Activated naive CD8-positive, alpha-beta T cell treated with anti-CD3 and anti-CD28 coated beads for 36 hours (primary cell): ENCODE measurements at regions not wholly inside any gene's neighbourhood (a gene's known extent, or its start where the extent isn't known, plus 50 kb on each side); places are given as distances from the start of the nearest gene placed in this dataset.

ENCODE experiments used
- DNase-seq: peaks from one replicate; pipeline ENCODE4 v3.0.0; 2021
- H3K27ac Mint-ChIP-seq: one replicate; pipeline ENCODE4 v1.8.0; 2022; ENCODE audit warnings: mild to moderate bottlenecking, moderate library complexity, mixed read lengths
- H3K27me3 Mint-ChIP-seq: one replicate; pipeline ENCODE4 v1.8.0; 2022; ENCODE audit warnings: mild to moderate bottlenecking, mixed read lengths
- H3K36me3 Mint-ChIP-seq: one replicate; pipeline ENCODE4 v1.8.0; 2021; ENCODE audit warnings: mild to moderate bottlenecking, mixed read lengths
- H3K4me1 Mint-ChIP-seq: one replicate; pipeline ENCODE4 v1.8.0; 2021; ENCODE audit warnings: mixed read lengths
- H3K4me3 Mint-ChIP-seq: one replicate; pipeline ENCODE4 v1.8.0; 2022; ENCODE audit warnings: mild to moderate bottlenecking, moderate library complexity, mixed read lengths
- H3K9me3 Mint-ChIP-seq: one replicate; pipeline ENCODE4 v1.8.0; 2022; ENCODE audit warnings: mixed read lengths

DNA sequence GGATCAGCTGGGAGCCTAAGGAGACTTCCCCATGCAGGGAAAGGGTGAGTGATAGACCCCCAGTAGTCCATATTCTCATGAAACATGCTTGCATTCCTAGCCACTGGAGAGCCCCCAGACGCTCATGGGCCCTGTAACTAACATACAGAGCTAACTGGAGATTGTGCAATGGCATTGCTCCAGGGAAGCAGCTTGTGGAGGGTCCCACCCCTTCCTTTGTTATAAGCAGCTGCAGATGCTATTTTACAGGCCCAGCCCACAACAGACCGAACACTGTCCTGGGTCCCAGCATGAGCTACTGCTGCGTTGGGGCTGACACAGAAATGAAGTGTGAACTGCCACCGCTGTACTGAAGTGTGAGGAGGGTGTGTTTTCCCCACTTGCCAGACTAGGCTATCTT is 1465.7 kb upstream of the DIAPH2 start:
- Mint-ChIP-seq H3K4me1 (no peaks in the 10 kb centered on the region), H3K36me3 (no peaks in the 10 kb centered on the region), H3K9me3 (no peaks in the 10 kb centered on the region), H3K27ac (no peak overlapping the region), H3K27me3 (no peaks in the 10 kb centered on the region), H3K4me3 (no peak overlapping the region)
- no peak for DNase-seq

DNA sequence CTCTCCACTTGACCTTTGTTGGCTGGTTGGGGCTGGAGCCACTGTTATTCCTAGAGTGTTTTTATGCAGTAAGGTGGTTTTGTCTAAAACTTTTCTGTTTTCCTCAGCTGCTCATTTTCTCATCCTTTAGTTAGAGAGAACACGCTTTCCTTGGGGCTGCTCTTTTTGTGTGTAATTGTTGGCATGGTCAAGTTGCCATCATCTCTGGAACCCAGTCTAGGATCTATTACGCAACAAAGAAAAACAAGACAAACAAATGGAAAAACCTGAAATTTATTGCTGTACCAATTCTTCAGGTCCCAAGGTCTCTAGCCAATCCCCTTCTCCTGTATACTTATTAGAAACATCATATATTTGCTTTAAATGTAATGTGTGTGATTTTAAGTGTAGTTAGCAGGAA is 1436.3 kb upstream of the DIAPH2 start:
- Mint-ChIP-seq H3K9me3 (peaks cover 4% of the 10 kb centered on the region), H3K4me3 (no peak overlapping the region), H3K36me3 (no peaks in the 10 kb centered on the region), H3K4me1 (no peaks in the 10 kb centered on the region), H3K27ac (no peak overlapping the region), H3K27me3 (no peaks in the 10 kb centered on the region)
- DNase-seq, result no peak

DNA sequence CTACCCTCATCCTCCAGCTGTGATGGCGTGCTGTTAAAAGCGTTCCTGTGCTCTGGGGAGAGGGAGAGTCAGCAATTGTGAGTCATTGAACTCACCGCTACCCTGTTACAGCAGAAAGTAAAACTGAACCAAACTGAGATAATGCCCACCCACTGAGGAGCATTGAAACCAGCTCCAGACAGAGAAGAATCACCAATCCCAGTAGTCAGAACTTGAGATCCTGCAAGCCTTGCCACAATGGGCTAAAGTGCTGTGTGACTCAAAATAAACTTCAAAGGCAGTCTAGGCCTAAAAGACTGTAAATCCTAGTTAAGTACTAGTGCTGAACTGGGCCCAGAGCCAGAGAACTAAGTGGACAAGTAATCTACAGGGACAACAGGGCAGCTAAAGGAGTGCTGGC is 1394.2 kb upstream of the DIAPH2 start:
- Mint-ChIP-seq H3K4me1 (no peaks in the 10 kb centered on the region), H3K27ac (no peak overlapping the region), H3K4me3 (no peak overlapping the region), H3K27me3 (no peaks in the 10 kb centered on the region), H3K36me3 (no peaks in the 10 kb centered on the region), H3K9me3 (no peaks in the 10 kb centered on the region)
- DNase-seq, result no peak

DNA sequence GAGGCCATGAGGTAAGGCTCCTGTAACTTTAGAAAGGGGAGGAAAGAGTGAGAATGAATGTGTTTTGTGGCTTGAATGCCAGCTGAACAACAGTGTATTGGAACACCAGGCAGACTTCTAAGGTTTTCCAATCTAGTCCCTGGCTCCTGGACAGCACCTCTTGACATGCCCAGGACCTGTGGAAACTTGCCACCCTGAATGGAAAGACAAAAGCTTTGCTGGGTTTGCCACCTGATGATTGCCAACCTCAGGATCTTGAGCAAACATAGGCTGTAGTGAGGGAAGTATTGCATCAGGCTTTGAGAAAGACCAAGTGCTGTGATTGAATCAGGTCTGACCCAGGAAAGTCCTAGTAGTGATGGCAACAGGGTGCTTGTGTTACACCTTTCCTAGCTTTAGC is 1393.1 kb upstream of the DIAPH2 start:
- H3K36me3 Mint-ChIP-seq, result no peaks in the 10 kb centered on the region
- H3K9me3 Mint-ChIP-seq, result peaks cover 2% of the 10 kb centered on the region
- H3K27ac Mint-ChIP-seq, result no peak overlapping the region
- DNase-seq, result no peak
- H3K27me3 Mint-ChIP-seq, result no peaks in the 10 kb centered on the region
- no peak overlapping the region for H3K4me3 Mint-ChIP-seq
- H3K4me1 Mint-ChIP-seq, result no peaks in the 10 kb centered on the region

DNA sequence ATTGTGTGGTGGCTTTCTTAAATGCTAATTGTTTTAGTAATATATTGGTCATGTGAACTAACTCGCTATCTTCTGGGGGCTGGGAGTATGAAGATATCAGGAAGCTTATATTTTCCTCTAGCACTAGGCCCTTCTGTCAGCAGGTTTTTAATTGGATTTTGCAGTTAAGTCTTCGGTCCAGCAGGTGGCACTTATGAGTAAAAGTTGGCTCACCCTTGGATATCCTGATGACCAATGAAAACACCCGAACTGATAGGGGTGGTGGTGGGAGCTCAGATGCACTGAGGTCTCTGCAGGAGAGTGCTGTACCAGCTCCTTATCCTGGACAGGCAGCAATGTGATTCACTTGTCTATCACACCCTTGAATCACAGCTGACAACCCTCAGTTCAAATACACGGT is 1365.8 kb upstream of the DIAPH2 start:
- Mint-ChIP-seq H3K27me3 (no peaks in the 10 kb centered on the region), H3K9me3 (peaks cover 2% of the 10 kb centered on the region), H3K4me1 (no peaks in the 10 kb centered on the region), H3K27ac (no peak overlapping the region), H3K36me3 (no peaks in the 10 kb centered on the region), H3K4me3 (no peak overlapping the region)
- DNase-seq, result no peak

DNA sequence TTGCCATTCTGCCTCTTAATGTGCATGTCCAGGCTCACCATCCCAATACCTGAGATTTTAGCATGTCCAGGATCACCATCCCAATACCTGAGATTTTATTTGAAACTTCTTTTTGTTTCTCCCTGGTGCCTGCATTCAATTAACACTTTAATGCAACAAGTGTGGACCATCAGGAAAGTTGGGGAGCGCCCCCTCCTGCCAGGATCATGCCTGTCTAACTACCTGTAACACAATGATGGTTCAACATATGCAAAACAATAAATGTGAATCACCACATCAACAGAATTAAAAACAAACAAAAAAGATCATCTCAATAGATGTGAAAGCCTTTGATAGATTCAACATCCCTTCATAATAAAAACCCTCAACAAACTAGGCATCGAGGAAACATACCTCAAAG is 1359.5 kb upstream of the DIAPH2 start:
- H3K27ac Mint-ChIP-seq, result no peak overlapping the region
- H3K4me3 Mint-ChIP-seq, result no peak overlapping the region
- DNase-seq, result no peak
- peaks cover 2% of the 10 kb centered on the region for H3K9me3 Mint-ChIP-seq
- H3K4me1 Mint-ChIP-seq, result no peaks in the 10 kb centered on the region
- H3K36me3 Mint-ChIP-seq, result no peaks in the 10 kb centered on the region
- no peaks in the 10 kb centered on the region for H3K27me3 Mint-ChIP-seq

DNA sequence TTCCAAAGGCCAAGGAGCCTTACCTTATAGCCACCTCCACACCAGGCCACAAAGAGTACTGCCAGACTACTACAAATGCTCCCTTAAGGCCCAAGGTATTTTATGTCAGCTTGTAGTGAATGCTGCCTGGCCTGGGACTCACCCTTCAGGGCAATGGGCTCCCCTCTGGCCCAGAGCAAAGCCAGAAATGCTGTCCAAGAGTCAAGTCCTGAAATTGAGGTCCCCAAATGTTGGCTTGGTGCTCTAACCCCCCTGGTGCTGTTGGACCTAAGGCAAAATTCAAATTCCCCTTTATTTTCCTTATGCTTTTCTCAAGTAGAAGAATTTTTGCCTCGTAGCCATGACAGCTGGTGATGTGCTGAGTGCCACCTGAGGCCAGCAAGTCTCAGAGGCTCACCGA is 1354.3 kb upstream of the DIAPH2 start:
- no peak overlapping the region for H3K27ac Mint-ChIP-seq
- no peaks in the 10 kb centered on the region for H3K27me3 Mint-ChIP-seq
- no peak overlapping the region for H3K4me3 Mint-ChIP-seq
- no peaks in the 10 kb centered on the region for H3K9me3 Mint-ChIP-seq
- DNase-seq, result no peak
- no peaks in the 10 kb centered on the region for H3K36me3 Mint-ChIP-seq
- H3K4me1 Mint-ChIP-seq, result no peaks in the 10 kb centered on the region

DNA sequence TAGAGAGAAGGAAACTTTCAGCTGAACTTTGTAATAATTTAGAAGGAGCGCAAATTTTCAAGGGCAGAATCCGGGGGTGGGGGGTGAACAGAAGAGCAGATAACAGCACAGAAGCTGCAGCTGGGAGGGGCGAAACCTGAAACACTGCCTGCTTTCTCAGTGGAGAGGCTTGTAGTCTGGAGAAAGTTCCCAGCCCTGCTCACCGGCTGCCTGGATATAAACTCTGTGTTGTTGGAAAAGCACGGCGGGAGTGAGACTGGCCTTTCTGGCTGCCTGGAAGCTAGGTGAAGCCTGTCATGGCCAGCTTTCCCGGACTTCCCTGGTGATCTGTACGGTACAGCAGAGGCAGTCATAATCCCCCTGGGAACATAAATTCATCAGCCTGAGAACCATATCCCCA is 1352.1 kb upstream of the DIAPH2 start:
- no peak overlapping the region for H3K4me3 Mint-ChIP-seq

DNA sequence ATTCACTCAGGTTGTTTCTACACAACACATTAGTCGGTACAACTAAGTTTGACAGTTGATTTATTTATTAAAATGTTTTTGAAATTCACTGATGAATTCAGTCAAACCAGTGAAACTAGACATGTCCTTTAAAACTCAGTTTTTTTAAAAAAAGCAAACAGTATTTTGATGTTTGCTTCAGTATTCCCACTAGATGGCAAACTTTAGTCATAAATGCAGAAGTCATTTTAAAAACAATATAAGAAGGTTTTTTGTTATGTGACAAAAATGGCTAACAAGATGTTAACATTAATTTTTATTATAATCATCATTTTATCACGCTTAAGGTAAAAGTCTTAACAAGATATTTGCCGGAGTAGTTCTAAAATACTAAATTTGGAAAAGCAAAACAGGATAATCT is 1337.8 kb upstream of the DIAPH2 start:
- DNase-seq, result no peak
- Mint-ChIP-seq H3K36me3 (no peaks in the 10 kb centered on the region), H3K4me3 (no peak overlapping the region), H3K4me1 (no peaks in the 10 kb centered on the region), H3K27ac (no peak overlapping the region), H3K9me3 (no peaks in the 10 kb centered on the region), H3K27me3 (no peaks in the 10 kb centered on the region)

More for the DNA sequence above, 1352.1 kb upstream of the DIAPH2 start:
- DNase-seq, result no peak
- no peaks in the 10 kb centered on the region for H3K9me3 Mint-ChIP-seq
- no peaks in the 10 kb centered on the region for H3K4me1 Mint-ChIP-seq
- H3K36me3 Mint-ChIP-seq, result no peaks in the 10 kb centered on the region
- H3K27ac Mint-ChIP-seq, result no peak overlapping the region
- no peaks in the 10 kb centered on the region for H3K27me3 Mint-ChIP-seq

DNA sequence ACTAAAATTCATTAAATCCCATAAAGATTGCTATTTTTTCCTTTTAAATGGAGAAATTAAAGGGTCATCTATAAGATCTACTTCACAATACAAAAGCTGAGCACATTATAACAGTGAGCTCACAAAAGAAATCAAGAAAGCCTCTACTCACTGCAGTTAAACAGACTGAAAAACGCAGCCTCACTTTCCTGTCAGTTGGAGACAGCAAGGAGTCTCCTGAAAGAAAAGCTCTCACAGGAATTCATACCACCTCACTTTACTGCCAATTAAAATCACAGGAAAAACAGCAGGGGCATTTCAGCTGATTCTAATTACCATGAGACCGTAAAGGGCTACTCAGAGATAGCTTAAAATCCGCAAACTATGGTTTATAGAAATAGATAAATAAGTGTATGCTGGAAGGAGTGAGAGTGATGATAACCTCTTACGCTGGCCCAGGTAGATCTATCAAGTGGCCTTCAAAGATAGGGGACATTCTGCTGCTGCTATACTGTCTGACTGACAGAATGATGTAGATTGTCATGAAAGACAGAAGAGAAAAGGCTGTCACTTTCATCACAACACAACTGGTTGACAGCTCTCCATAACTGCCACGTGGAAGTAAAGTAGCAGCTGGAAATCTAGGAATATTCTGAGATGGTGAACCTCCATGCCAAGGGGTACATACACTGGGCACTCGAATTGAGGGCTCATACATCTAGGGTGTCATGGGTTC is 1333.7 kb upstream of the DIAPH2 start:
- no peaks in the 10 kb centered on the region for H3K27me3 Mint-ChIP-seq
- no peak overlapping the region for H3K4me3 Mint-ChIP-seq
- no peak overlapping the region for H3K27ac Mint-ChIP-seq
- H3K9me3 Mint-ChIP-seq, result no peaks in the 10 kb centered on the region
- no peaks in the 10 kb centered on the region for H3K4me1 Mint-ChIP-seq
- DNase-seq, result no peak
- H3K36me3 Mint-ChIP-seq, result no peaks in the 10 kb centered on the region

DNA sequence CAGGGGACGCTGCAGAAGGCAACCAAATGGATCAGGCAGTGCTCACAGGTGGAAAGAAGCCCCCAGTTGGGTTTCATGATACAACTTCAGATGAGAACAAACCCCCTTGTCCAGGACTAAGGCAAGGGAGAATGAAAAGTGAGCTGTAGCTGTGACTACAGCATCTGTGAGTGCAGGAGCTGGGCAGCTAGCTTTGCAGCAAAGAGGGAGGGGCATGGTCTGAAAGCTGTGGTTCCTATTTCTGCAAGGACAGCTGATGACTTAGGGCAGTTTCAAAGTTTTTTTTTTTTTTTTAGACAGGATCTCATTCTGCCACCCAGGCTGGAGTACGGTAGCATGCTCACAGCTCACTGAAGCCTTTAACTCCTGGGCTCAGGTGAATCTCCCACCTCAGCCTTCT is 1317.4 kb upstream of the DIAPH2 start:
- no peaks in the 10 kb centered on the region for H3K4me1 Mint-ChIP-seq
- H3K27ac Mint-ChIP-seq, result no peak overlapping the region
- H3K36me3 Mint-ChIP-seq, result no peaks in the 10 kb centered on the region
- no peaks in the 10 kb centered on the region for H3K9me3 Mint-ChIP-seq
- H3K4me3 Mint-ChIP-seq, result no peak overlapping the region
- H3K27me3 Mint-ChIP-seq, result no peaks in the 10 kb centered on the region
- DNase-seq, result no peak

DNA sequence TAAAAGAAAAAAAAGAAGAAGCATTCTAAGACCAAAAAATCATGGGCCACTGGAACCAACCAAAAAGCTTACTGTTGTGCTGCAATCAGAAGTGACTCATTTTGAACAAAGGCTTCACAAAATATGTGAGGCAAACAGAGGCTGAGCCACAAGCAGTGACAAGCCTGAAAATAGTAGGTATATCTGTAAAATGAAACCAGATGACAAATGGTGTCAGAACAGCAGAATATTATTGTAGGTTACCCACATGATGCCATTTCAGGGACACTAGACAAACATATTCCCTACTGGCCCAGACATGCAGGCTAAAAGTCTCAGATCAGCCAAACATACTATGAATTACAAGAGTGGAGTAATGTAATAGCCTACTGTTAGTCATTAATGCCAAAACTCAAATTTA is 1301.8 kb upstream of the DIAPH2 start:
- Mint-ChIP-seq H3K9me3 (peaks cover 2% of the 10 kb centered on the region), H3K4me1 (no peaks in the 10 kb centered on the region)

DNA sequence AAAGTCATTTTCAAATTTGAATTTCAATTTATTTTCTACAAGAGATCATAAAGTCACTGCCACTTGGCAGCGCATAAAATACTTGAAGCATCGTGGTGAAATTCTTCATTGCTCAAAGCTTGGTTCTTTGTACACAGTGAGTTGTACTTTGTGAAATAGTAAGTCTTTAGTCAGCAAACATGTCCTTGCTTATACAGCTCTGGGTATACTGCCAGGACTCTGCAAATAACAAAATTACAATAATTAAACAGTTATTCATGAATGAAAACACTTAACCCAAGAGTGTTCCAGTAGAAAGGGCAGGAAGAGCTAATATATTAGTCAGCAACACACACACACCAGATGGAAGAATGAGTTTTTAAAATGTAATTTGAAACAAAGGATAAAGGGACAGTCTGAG is 1300.9 kb upstream of the DIAPH2 start:
- H3K36me3 Mint-ChIP-seq, result no peaks in the 10 kb centered on the region
- no peak for DNase-seq
- no peak overlapping the region for H3K27ac Mint-ChIP-seq
- H3K27me3 Mint-ChIP-seq, result no peaks in the 10 kb centered on the region
- no peaks in the 10 kb centered on the region for H3K4me1 Mint-ChIP-seq
- H3K9me3 Mint-ChIP-seq, result peaks cover 2% of the 10 kb centered on the region
- H3K4me3 Mint-ChIP-seq, result no peak overlapping the region

More for the DNA sequence above, 1301.8 kb upstream of the DIAPH2 start:
- DNase-seq, result no peak
- no peaks in the 10 kb centered on the region for H3K36me3 Mint-ChIP-seq
- no peak overlapping the region for H3K27ac Mint-ChIP-seq
- no peaks in the 10 kb centered on the region for H3K27me3 Mint-ChIP-seq
- H3K4me3 Mint-ChIP-seq, result no peak overlapping the region

DNA sequence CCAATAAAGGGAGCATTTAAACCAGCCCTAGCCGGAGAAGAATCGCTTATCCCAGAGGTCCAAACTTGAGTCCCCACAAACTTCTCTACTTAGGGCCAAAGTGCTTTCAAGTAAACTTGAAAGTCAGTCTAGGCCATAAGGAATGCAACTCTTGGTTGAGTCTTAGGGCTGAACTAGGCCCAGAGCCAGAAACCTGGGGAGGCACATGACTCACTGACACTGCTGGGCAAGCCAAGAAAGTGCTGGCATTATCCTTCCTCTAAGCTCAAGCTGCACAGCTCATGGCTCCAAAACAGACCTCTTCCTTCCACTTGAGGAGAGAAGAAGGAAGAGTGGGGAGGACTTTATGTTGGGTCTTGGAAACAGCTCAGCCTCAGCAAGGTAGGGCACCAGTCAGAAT is 1257.3 kb upstream of the DIAPH2 start:
- H3K9me3 Mint-ChIP-seq, result no peaks in the 10 kb centered on the region
- H3K27me3 Mint-ChIP-seq, result no peaks in the 10 kb centered on the region
- H3K36me3 Mint-ChIP-seq, result no peaks in the 10 kb centered on the region
- no peak overlapping the region for H3K4me3 Mint-ChIP-seq
- DNase-seq, result no peak
- no peaks in the 10 kb centered on the region for H3K4me1 Mint-ChIP-seq
- H3K27ac Mint-ChIP-seq, result no peak overlapping the region

DNA sequence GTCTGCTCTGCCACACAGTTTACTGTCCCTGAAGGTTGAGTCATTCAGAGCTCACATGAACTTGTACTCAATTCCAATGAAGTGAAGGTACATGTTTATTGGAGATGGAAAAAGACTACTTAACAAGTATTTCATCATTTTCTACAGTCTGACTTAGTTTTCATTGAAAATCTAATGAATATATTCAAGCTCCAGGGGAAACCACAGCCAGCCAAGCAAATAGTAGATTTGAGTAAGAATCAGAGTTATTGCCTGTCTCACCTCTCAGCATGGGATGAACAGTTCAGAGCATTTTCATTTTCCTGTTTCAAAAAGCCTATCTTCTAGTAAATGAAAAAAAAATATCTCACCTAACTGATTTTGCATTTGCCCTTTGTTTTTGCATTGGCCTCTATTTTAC is 1249.4 kb upstream of the DIAPH2 start:
- H3K9me3 Mint-ChIP-seq, result no peaks in the 10 kb centered on the region
- H3K4me3 Mint-ChIP-seq, result no peak overlapping the region
- H3K4me1 Mint-ChIP-seq, result no peaks in the 10 kb centered on the region
- H3K27ac Mint-ChIP-seq, result no peak overlapping the region
- DNase-seq, result no peak
- H3K36me3 Mint-ChIP-seq, result no peaks in the 10 kb centered on the region
- H3K27me3 Mint-ChIP-seq, result no peaks in the 10 kb centered on the region

DNA sequence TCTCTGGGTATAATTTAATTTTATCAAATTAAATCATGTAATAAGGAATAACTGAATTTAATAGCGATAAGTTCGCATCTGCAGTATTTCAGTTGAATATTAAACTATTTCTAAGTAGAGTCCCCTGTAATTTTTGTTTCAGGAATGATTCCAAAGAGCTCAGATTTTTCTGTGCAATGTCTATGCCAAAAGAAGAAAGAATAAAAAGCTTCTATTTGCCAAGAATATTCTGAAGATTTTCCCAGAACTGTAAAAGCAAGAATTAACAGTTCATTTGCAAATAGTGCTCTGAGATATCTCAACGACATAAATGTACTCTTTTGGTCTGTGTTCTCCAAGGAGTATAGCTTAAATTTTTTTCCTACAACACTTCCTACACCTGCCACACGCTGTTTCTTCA is 1242.8 kb upstream of the DIAPH2 start:
- H3K4me1 Mint-ChIP-seq, result no peaks in the 10 kb centered on the region
- no peaks in the 10 kb centered on the region for H3K9me3 Mint-ChIP-seq
- H3K36me3 Mint-ChIP-seq, result no peaks in the 10 kb centered on the region

More for the DNA sequence above, 1242.8 kb upstream of the DIAPH2 start:
- Mint-ChIP-seq H3K4me3 (no peak overlapping the region), H3K27ac (no peak overlapping the region), H3K27me3 (no peaks in the 10 kb centered on the region)
- no peak for DNase-seq
